ENCODE measurements at regions not wholly inside any gene's neighbourhood (a gene's known extent, or its start where the extent isn't known, plus 50 kb on each side); places are given as distances from the start of the nearest gene placed in this dataset.

- TF ChIP-seq CTCF (IDR thresholded peaks at IDR 0.05; ENCODE audit: borderline replicate concordance, extremely low read depth, low read length, poor library complexity, severe bottlenecking) (no peak), EZH2 (IDR thresholded peaks at IDR 0.05; ENCODE audit: borderline replicate concordance, low read depth, low read length, severe bottlenecking) (no peak)
These were observed 284.7 kb downstream of the ZNF674 start for GRCh38 chrX:46260499-46260898.
